ENCODE measurements at regions not wholly inside any gene's neighbourhood (a gene's known extent, or its start where the extent isn't known, plus 50 kb on each side); places are given as distances from the start of the nearest gene placed in this dataset.
"Not testable (repeated sequence)": the region's sequence is repeated elsewhere in the genome, so short reads cannot be mapped to it uniquely, and the experiment has no call there.

DNA sequence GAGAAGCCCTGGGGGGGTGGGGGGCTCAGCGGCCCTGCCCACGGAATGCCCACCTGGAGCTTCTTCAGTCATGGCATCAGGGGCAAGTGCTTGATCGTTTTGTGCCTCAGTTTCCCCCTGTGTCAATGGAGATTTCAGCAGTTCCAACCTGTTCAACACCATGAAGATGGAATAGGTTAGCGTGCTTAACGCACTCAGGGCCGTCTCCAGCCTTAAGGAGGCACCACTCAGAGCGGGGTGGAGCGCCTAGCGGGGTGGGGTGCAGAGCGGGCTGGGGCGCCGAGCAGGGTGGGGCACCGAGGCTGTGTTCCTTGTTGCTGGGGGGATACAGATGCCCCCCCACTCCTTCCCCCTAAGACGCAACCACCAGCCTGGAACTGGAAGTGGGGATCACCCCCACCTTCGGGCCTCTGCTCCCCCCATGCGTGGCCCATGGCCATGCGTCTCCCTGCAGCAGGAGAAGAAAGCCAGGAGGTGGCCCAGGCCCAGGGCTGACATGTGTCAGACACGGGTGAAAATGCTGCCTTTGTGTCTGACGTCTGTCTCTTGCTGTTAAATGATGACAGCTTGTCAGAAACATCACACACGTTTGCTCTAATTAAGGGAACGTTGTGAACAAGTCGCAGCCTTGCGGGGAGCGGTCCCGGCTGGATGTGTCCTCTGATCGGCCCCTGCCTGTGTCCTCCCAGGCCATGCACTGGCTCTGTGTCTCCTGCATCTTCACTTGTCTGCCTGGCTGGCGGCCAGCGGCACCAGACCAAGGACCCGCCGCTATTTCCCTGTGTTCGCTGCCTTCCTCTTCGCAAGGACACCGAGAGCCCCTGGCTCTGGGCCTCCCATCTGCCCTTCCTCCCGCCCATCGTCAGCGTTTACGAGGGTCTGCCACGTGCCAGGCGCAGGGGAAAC, 192.1 kb downstream of the BANP start:
- TF ChIP-seq, protein P1, sequence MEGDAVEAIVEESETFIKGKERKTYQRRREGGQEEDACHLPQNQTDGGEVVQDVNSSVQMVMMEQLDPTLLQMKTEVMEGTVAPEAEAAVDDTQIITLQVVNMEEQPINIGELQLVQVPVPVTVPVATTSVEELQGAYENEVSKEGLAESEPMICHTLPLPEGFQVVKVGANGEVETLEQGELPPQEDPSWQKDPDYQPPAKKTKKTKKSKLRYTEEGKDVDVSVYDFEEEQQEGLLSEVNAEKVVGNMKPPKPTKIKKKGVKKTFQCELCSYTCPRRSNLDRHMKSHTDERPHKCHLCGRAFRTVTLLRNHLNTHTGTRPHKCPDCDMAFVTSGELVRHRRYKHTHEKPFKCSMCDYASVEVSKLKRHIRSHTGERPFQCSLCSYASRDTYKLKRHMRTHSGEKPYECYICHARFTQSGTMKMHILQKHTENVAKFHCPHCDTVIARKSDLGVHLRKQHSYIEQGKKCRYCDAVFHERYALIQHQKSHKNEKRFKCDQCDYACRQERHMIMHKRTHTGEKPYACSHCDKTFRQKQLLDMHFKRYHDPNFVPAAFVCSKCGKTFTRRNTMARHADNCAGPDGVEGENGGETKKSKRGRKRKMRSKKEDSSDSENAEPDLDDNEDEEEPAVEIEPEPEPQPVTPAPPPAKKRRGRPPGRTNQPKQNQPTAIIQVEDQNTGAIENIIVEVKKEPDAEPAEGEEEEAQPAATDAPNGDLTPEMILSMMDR (IDR thresholded peaks at IDR 0.05; ENCODE audit: insufficient read depth, low read length) = not testable (repeated sequence)
- not testable (repeated sequence) for TF ChIP-seq GABPA (IDR thresholded peaks at IDR 0.05; ENCODE audit: low read depth)
